ENCODE measurements at regions not wholly inside any gene's neighbourhood (a gene's known extent, or its start where the extent isn't known, plus 50 kb on each side); places are given as distances from the start of the nearest gene placed in this dataset.

DNA sequence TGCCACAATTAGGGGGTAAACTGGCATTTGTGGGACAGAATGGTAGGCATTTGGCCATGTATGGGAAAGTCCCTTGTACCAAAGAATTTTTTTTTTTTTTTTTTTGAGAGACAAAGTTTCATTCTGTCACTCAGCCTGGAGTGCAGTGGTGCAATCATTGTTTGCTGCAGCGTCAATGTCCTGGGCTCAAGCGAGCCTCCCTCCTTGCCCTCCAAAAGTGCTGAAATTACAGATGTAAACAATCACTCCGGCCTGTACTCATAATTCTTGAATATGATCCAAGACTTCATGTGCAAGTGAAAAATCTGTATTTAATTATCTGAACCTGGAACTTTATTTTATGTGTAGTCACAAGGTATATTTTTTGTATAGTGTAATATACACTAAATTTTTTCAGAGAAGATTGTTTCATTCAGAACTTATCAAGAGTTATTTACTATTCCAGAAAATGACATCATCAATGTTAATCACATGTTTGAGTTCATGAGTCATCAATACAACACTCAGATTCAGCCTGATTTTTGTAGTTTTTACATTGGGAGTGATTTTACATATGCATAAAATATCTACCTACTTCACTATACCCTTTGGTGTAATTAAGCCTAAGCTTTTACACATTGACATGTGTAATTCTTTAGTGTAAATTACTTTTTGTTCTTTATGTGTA is 138.7 kb upstream of the L3MBTL4 start:
- H3K27ac ChIP-seq: no peak overlapping the region
- H3K36me3 ChIP-seq: no peaks in the 10 kb centered on the region
- H3K4me1 ChIP-seq: no peaks in the 10 kb centered on the region
- no peaks in the 10 kb centered on the region for H3K27me3 ChIP-seq
- H3K9me3 ChIP-seq: no peaks in the 10 kb centered on the region
- DNase-seq: no peak
- no peak overlapping the region for H3K4me3 ChIP-seq
- TF ChIP-seq POLR2A (IDR thresholded peaks at IDR 0.05): no peak
- TF ChIP-seq, protein P1, sequence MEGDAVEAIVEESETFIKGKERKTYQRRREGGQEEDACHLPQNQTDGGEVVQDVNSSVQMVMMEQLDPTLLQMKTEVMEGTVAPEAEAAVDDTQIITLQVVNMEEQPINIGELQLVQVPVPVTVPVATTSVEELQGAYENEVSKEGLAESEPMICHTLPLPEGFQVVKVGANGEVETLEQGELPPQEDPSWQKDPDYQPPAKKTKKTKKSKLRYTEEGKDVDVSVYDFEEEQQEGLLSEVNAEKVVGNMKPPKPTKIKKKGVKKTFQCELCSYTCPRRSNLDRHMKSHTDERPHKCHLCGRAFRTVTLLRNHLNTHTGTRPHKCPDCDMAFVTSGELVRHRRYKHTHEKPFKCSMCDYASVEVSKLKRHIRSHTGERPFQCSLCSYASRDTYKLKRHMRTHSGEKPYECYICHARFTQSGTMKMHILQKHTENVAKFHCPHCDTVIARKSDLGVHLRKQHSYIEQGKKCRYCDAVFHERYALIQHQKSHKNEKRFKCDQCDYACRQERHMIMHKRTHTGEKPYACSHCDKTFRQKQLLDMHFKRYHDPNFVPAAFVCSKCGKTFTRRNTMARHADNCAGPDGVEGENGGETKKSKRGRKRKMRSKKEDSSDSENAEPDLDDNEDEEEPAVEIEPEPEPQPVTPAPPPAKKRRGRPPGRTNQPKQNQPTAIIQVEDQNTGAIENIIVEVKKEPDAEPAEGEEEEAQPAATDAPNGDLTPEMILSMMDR (IDR thresholded peaks at IDR 0.05): no peak

DNA sequence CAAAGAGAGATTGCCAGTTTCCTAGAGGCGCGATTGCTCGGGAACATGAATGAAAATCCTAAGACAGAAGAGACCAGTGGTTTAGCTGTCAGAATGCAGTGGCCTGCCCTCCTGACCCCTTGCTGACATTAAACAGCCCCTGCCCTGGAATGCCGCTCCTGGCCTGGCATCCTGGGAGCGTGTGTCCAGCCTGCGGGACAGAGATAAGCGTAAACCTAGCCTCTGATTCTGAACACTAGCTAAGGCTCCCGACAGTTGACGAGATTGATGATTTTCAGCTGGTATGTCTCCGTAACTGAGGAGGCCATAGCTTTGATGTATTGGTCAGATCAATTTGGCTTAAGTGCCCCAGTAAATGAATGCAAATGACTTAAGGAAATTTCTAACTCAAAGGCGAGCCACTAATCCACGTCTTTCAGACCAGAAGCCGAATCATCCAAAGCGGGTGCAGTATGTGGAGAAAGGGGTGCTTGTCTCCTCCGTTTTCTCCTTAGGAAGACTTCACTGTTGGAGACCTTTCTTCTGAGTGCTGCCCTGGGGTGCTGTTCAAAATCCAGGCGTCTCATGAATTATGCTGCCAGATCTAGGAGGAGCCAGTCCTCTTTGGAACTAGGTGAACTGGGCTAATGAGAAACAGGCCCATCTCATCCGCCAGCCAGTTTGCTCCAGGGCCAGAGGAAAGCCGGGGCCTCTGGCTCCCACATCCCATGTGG is 142.5 kb upstream of the L3MBTL4 start:
- H3K27ac ChIP-seq: no peak overlapping the region
- TF ChIP-seq, protein P1 (IDR thresholded peaks at IDR 0.05): no peak
- no peak for TF ChIP-seq POLR2A (IDR thresholded peaks at IDR 0.05)
- H3K9me3 ChIP-seq: no peaks in the 10 kb centered on the region
- H3K4me3 ChIP-seq: no peak overlapping the region
- no peaks in the 10 kb centered on the region for H3K4me1 ChIP-seq
- DNase-seq: no peak
- no peaks in the 10 kb centered on the region for H3K36me3 ChIP-seq
- no peaks in the 10 kb centered on the region for H3K27me3 ChIP-seq

DNA sequence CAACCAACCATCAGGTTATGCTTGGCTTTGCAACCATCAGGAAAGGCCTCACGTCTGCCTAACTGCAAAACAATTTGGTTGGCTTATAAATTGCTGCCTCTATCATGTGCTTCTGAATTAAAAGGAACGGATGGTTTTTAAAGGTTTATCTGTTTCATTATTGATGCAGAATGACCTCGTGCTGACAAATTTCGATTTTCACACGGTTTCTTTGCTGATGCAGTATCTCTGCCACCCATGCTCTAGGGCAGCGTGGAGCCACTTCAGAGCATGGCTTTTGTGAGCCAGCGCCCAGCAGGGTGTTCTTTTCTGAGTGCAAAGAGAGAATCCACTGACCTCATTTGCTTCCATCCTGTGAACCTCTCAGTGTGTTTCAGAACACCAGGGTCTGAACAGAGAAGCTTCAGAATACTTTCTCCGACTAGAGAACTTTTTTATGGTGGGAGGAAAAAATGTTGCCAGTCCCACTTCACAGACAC is 143.1 kb upstream of the L3MBTL4 start:
- Histone ChIP-seq H3K27me3 (no peaks in the 10 kb centered on the region), H3K4me1 (no peaks in the 10 kb centered on the region), H3K9me3 (no peaks in the 10 kb centered on the region), H3K36me3 (no peaks in the 10 kb centered on the region), H3K27ac (no peak overlapping the region), H3K4me3 (no peak overlapping the region)
- no peak for TF ChIP-seq POLR2A (IDR thresholded peaks at IDR 0.05)
- TF ChIP-seq, protein P1 (IDR thresholded peaks at IDR 0.05): no peak
- no peak for DNase-seq

DNA sequence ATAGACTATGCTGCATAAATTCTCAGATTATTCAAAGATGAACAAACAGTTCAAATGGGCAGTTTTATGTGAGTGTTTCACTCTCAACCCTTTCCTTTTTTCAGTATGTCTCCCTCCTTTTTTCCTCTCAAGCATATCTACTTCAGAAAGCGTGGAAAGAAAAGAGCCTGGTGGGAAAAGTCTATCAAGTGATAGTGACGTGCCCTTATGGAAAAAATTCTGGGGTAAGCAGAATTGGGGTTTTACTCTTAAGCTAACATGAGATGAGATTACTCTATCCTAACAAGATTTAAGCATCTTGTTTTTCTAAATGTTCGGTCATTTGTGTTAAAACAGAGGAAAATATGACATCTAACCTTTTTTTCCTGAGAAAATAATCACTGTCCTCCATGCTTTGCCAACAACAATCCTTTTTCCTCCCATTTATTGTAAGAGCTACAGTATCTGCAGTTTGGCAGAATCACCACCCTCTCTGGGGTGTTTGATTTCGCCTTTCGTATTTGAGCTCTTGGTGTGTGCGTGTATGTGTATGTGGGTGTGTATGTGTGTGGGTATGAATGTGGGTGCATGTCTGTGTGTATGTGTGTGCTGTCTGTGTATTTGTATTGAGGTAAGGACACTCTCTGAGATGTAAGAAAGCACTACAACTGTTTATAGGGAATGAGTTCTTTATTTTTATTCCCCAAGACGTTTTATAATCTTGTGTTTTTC is 143.9 kb upstream of the L3MBTL4 start:
- H3K9me3 ChIP-seq: no peaks in the 10 kb centered on the region
- H3K36me3 ChIP-seq: no peaks in the 10 kb centered on the region
- no peaks in the 10 kb centered on the region for H3K4me1 ChIP-seq
- DNase-seq: no peak
- H3K27me3 ChIP-seq: no peaks in the 10 kb centered on the region
- TF ChIP-seq, protein P1 (IDR thresholded peaks at IDR 0.05): no peak
- TF ChIP-seq POLR2A (IDR thresholded peaks at IDR 0.05): no peak
- no peak overlapping the region for H3K27ac ChIP-seq
- H3K4me3 ChIP-seq: no peak overlapping the region

DNA sequence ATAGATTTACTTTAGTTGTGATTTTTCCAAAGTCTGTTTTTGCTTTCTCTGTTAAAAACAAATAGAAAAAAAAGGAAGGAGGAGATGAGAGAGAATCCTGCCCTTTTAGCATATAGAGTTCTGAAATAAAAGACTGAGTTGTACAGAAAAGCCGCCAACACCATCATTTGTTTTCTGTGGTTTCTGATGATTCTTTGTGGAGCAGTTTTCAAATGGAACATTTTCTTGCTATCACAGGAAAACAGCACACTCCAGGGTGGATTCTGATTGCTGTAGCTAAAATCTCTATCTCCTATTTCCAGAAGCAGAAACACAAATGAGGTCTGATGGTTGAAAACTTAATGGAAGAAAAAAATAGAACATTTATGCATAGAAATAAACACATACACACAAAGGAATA is 144.6 kb upstream of the L3MBTL4 start:
- no peaks in the 10 kb centered on the region for H3K9me3 ChIP-seq
- no peaks in the 10 kb centered on the region for H3K27me3 ChIP-seq
- TF ChIP-seq POLR2A (IDR thresholded peaks at IDR 0.05): no peak
- TF ChIP-seq, protein P1 (IDR thresholded peaks at IDR 0.05): no peak
- H3K27ac ChIP-seq: no peak overlapping the region
- H3K4me1 ChIP-seq: no peaks in the 10 kb centered on the region
- H3K36me3 ChIP-seq: no peaks in the 10 kb centered on the region
- no peak for DNase-seq
- no peak overlapping the region for H3K4me3 ChIP-seq
